GM12873 (cell line): ENCODE measurements at regions not wholly inside any gene's neighbourhood (a gene's known extent, or its start where the extent isn't known, plus 50 kb on each side); places are given as distances from the start of the nearest gene placed in this dataset.

Experiments used
- CTCF ChIP-seq: IDR thresholded peaks from 2 replicates; pipeline ENCODE4 v1.5.1; 2012; ENCODE audit warnings: low read depth, mild to moderate bottlenecking, moderate library complexity, low read length, control low read depth; ENCODE audit not compliant: insufficient read depth; ENCODE audit errors: missing control alignments

- TF ChIP-seq CTCF, result no peak
Measured at GRCh38 chr4:136793848-136794247, 738.4 kb downstream of the PCDH18 start.

- TF ChIP-seq CTCF, result no peak
Measured at GRCh38 chr4:136784326-136784725, 748.0 kb downstream of the PCDH18 start.

GRCh38 chr4:136769717-136770116 lies 762.6 kb downstream of the PCDH18 start:
- TF ChIP-seq CTCF, result no peak

- TF ChIP-seq CTCF, result no peak
Measured at GRCh38 chr4:136768925-136769275, 763.4 kb downstream of the PCDH18 start.

GRCh38 chr4:136768213-136768924 lies 763.9 kb downstream of the PCDH18 start:
- no peak for TF ChIP-seq CTCF

- no peak for TF ChIP-seq CTCF
Measured at GRCh38 chr4:136763919-136764318, 768.4 kb downstream of the PCDH18 start.

- no peak for TF ChIP-seq CTCF
Measured at GRCh38 chr4:136755531-136755916, 776.8 kb downstream of the PCDH18 start.
